ENCODE measurements at regions not wholly inside any gene's neighbourhood (a gene's known extent, or its start where the extent isn't known, plus 50 kb on each side); places are given as distances from the start of the nearest gene placed in this dataset.

DNA sequence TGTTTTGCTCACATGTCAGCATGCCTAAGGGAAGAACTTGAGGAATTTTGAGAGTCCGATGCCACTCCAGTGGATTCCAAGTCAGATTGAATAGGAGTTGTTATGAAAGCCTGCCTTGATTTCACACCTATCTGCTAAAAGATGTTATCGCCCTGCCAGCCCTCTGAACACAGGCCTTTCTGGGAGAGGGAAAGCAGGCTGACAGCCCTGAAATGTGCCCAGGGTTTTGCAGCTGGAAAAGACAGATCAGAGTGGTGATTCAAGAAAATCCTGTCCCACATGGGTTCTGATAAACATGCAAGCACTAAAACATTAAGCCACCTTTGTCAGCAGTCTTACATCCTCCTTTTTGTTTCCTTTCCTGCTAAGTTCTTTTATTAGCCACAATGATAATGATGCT is 1752.9 kb upstream of the CELF4 start:
- intact Hi-C loops (cut with DNase I; ENCODE audit: low total_unique reads): no loop called here
- in situ Hi-C loops (cut with MboI; ENCODE audit: low pct_ligation_motif_present in 1 of 4, low pct_unique_long_range_greater_than_20kb in 1 of 4, low sequenced_read_pairs in 3 of 4): no loop called here
- H3K4me1 ChIP-seq: no peaks in the 10 kb centered on the region
- H3K27me3 ChIP-seq: no peaks in the 10 kb centered on the region
- TF ChIP-seq POLR2AphosphoS5 (IDR thresholded peaks at IDR 0.05): no peak
- TF ChIP-seq POLR2A (IDR thresholded peaks at IDR 0.05): no peak
- no peak for TF ChIP-seq EP300 (IDR thresholded peaks at IDR 0.05; ENCODE audit: low read depth)
- TF ChIP-seq, protein P1, sequence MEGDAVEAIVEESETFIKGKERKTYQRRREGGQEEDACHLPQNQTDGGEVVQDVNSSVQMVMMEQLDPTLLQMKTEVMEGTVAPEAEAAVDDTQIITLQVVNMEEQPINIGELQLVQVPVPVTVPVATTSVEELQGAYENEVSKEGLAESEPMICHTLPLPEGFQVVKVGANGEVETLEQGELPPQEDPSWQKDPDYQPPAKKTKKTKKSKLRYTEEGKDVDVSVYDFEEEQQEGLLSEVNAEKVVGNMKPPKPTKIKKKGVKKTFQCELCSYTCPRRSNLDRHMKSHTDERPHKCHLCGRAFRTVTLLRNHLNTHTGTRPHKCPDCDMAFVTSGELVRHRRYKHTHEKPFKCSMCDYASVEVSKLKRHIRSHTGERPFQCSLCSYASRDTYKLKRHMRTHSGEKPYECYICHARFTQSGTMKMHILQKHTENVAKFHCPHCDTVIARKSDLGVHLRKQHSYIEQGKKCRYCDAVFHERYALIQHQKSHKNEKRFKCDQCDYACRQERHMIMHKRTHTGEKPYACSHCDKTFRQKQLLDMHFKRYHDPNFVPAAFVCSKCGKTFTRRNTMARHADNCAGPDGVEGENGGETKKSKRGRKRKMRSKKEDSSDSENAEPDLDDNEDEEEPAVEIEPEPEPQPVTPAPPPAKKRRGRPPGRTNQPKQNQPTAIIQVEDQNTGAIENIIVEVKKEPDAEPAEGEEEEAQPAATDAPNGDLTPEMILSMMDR (IDR thresholded peaks at IDR 0.05): no peak
- 80 to 87% methylated on average over 1 to 2 of the region's 2 CpGs for WGBS, 2 donors (ENCODE audit: low coverage in 1 of 2)
- H3K9me3 ChIP-seq: no peaks in the 10 kb centered on the region
- DNase-seq: no peak
- H3K4me3 ChIP-seq: no peak overlapping the region
- no peak overlapping the region for H3K27ac ChIP-seq
- no peaks in the 10 kb centered on the region for H3K36me3 ChIP-seq

DNA sequence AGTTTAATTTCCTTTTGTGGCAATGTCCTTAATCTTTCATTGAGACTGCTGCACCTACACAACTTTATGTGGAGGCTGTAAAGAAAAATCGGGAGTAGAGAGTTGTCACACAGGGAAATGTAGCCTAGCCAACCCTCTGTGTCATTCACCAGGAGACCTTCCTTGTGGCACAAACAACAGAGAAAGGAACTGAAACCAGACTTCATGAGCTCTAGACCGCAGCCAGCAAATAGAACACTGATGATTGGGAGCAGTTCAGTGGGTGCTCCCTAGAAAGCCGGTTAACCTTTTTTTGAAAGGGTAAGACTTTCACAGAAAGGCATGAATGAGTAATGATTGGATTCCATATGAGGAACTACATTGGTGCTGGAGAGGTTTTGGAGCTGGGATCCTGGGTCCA is 1752.4 kb upstream of the CELF4 start:
- Histone ChIP-seq H3K4me1 (no peaks in the 10 kb centered on the region), H3K9me3 (no peaks in the 10 kb centered on the region), H3K27me3 (no peaks in the 10 kb centered on the region), H3K27ac (no peak overlapping the region), H3K4me3 (no peak overlapping the region), H3K36me3 (no peaks in the 10 kb centered on the region)
- intact Hi-C loops (cut with DNase I; ENCODE audit: low total_unique reads): no loop called here
- DNase-seq: no peak
- 70 to 80% methylated on average over 1 to 3 of the region's 3 CpGs for WGBS, 2 donors (ENCODE audit: low coverage in 1 of 2)
- TF ChIP-seq, protein P1 (IDR thresholded peaks at IDR 0.05): no peak
- TF ChIP-seq POLR2A (IDR thresholded peaks at IDR 0.05) (no peak), POLR2AphosphoS5 (IDR thresholded peaks at IDR 0.05) (no peak), EP300 (IDR thresholded peaks at IDR 0.05; ENCODE audit: low read depth) (no peak)
- in situ Hi-C loops (cut with MboI; ENCODE audit: low pct_ligation_motif_present in 1 of 4, low pct_unique_long_range_greater_than_20kb in 1 of 4, low sequenced_read_pairs in 3 of 4): no loop called here

DNA sequence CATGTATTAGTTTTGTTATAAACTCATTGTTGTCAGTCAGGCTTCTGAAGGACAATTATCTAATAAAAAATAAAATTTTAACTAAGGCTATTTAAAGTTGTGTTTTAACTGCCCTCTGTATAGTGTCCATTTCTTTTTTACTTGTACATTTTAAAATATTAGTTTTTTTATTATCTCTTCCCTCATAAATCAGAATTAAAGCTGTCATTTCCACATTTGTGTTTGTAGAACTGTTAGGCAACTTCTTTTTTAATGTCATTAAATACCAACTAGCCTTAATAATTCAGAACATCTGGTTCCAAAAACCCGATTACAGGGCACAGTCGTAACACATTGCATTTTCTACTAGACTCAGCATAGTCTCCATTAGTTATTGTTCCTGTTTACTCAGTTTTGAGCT is 1749.0 kb upstream of the CELF4 start:
- Histone ChIP-seq H3K36me3 (no peaks in the 10 kb centered on the region), H3K4me1 (no peaks in the 10 kb centered on the region), H3K27ac (no peak overlapping the region), H3K27me3 (no peaks in the 10 kb centered on the region), H3K9me3 (no peaks in the 10 kb centered on the region), H3K4me3 (no peak overlapping the region)
- intact Hi-C loops (cut with DNase I; ENCODE audit: low total_unique reads): no loop called here
- in situ Hi-C loops (cut with MboI; ENCODE audit: low pct_ligation_motif_present in 1 of 4, low pct_unique_long_range_greater_than_20kb in 1 of 4, low sequenced_read_pairs in 3 of 4): no loop called here
- WGBS, 2 donors (ENCODE audit: low coverage in 1 of 2): 31 to 63% methylated on average over 2 of the region's 2 CpGs
- TF ChIP-seq EP300 (IDR thresholded peaks at IDR 0.05; ENCODE audit: low read depth): no peak
- TF ChIP-seq POLR2A (IDR thresholded peaks at IDR 0.05): no peak
- TF ChIP-seq, protein P1 (IDR thresholded peaks at IDR 0.05): no peak
- DNase-seq: no peak

DNA sequence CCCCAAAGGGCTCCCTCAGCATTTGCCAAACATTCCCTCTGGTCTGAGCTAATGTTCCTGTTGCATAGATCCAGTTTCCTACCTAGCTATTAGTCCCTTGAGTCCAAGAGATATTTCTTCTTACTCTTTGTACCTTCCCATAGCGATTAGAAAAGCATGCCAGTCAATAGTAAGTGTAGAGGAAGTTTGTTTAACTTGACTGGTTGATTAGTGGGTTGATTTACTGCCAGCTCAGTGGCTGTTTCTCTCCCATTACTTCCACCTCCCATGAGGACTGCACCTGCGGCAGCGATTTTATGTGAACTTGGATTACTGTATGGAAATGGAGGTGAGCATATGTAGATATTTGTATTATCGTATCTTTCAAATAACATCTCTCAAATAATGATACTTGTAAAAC is 1748.4 kb upstream of the CELF4 start:
- no peak overlapping the region for H3K4me3 ChIP-seq
- H3K36me3 ChIP-seq: no peaks in the 10 kb centered on the region
- H3K27ac ChIP-seq: no peak overlapping the region
- 41 to 52% methylated on average over 4 of the region's 4 CpGs for WGBS, 2 donors (ENCODE audit: low coverage in 1 of 2)
- H3K9me3 ChIP-seq: peaks cover 0 to 4% of the 10 kb centered on the region in 2 donors
- no peak for TF ChIP-seq POLR2A (IDR thresholded peaks at IDR 0.05)
- TF ChIP-seq EP300 (IDR thresholded peaks at IDR 0.05; ENCODE audit: low read depth): no peak
- TF ChIP-seq, protein P1 (IDR thresholded peaks at IDR 0.05): no peak
- TF ChIP-seq POLR2AphosphoS5 (IDR thresholded peaks at IDR 0.05): no peak
- intact Hi-C loops (cut with DNase I; ENCODE audit: low total_unique reads): no loop called here
- in situ Hi-C loops (cut with MboI; ENCODE audit: low pct_ligation_motif_present in 1 of 4, low pct_unique_long_range_greater_than_20kb in 1 of 4, low sequenced_read_pairs in 3 of 4): no loop called here
- no peaks in the 10 kb centered on the region for H3K4me1 ChIP-seq
- no peak for DNase-seq
- H3K27me3 ChIP-seq: no peaks in the 10 kb centered on the region
